Fibroblast of villous mesenchyme (primary cell): ENCODE measurements at regions not wholly inside any gene's neighbourhood (a gene's known extent, or its start where the extent isn't known, plus 50 kb on each side); places are given as distances from the start of the nearest gene placed in this dataset.

Experiments
- DNase-seq: peaks from one replicate; pipeline ENCODE4 v3.0.0-alpha.2; 2010; ENCODE audit warnings: low read depth
- H3K4me3 ChIP-seq: 2 replicates; pipeline ENCODE4 v1.5.1; 2011; ENCODE audit warnings: low read depth, mild to moderate bottlenecking, low read length
- TF ChIP-seq, protein P1 (sequence below): IDR thresholded peaks from 2 replicates; pipeline ENCODE4 v1.5.1; 2012; ENCODE audit warnings: low read depth, mild to moderate bottlenecking, low read length; ENCODE audit not compliant: insufficient read depth

DNA sequence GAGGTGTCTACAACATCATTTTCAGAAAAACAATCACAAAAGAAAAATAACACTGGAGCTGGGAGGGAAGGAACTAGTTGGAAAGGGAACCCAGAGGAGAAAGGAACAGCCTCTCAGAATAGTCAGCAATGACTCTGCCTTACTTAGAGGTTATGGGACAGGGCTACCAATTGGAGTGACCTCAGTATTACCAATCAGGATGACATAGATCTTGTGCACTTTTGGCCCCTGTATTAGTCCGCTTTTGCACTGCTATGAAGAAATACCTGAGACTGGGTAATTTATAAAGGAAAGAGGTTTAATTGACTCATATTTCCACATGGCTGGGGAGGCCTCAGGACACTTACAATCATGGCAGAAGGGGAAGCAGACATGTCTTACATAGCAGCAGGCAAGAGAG lies 99.7 kb upstream of the SDK1 start:
- no peak for DNase-seq
- no peak overlapping the region for H3K4me3 ChIP-seq
- TF ChIP-seq, protein P1, sequence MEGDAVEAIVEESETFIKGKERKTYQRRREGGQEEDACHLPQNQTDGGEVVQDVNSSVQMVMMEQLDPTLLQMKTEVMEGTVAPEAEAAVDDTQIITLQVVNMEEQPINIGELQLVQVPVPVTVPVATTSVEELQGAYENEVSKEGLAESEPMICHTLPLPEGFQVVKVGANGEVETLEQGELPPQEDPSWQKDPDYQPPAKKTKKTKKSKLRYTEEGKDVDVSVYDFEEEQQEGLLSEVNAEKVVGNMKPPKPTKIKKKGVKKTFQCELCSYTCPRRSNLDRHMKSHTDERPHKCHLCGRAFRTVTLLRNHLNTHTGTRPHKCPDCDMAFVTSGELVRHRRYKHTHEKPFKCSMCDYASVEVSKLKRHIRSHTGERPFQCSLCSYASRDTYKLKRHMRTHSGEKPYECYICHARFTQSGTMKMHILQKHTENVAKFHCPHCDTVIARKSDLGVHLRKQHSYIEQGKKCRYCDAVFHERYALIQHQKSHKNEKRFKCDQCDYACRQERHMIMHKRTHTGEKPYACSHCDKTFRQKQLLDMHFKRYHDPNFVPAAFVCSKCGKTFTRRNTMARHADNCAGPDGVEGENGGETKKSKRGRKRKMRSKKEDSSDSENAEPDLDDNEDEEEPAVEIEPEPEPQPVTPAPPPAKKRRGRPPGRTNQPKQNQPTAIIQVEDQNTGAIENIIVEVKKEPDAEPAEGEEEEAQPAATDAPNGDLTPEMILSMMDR = no peak

DNA sequence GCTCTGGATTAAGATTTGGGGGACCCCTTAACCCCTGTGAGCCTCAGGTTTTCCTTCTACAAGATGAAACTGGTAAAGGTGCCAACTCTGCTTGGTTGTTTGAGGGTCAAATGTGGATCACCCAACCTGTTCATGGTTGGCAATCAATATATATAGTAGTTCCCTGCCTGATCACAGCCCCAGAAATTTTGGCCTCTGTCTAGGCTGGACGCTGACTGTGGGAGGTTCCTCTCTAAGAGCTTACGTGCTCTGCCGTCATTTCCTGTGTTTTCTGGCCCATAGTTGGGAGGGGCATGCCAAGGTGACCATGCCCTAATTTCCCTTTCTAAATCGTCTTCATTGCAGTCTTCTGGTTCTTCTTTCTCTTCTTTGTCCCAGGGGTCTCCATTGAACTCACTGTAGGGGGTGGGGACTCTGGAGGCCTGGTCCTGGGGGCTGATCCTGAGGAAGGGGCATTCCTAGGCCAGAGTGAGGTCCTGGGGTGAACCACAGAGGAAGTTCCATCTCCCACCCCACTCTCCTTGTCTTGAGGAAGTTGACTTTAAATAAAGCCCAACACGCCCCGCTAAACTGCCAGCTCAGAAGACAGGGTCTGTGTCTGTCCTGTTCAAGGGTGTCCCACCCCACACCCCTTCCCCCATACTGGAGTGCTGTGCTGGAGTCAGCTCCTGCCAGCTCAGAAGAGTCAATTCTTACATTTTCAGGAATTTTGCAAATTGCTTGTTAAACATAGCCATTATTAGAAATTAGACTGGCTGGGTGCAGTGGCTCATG lies 98.9 kb upstream of the SDK1 start:
- TF ChIP-seq, protein P1 = no peak
- H3K4me3 ChIP-seq = no peak overlapping the region
- no peak for DNase-seq

DNA sequence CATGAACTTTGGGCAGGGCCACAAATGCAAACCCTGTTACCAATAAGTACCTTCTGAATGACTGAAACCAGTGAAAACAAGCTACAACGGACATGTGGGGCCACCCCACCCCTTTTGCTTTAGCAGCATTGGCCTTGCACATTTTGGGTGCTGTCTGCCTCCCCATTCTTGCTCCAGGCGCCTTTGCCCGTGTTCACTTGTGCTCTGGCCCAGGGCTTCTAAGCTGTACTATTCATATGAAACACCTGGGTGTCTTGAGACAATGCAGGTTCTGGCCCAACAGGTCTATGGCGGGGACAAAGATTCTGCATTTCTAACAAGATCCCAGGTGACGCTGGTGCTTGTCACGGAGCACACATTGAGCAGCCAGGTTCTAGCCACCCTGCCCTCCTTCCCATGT lies 96.5 kb upstream of the SDK1 start:
- TF ChIP-seq, protein P1 = no peak
- no peak overlapping the region for H3K4me3 ChIP-seq
- DNase-seq = no peak

DNA sequence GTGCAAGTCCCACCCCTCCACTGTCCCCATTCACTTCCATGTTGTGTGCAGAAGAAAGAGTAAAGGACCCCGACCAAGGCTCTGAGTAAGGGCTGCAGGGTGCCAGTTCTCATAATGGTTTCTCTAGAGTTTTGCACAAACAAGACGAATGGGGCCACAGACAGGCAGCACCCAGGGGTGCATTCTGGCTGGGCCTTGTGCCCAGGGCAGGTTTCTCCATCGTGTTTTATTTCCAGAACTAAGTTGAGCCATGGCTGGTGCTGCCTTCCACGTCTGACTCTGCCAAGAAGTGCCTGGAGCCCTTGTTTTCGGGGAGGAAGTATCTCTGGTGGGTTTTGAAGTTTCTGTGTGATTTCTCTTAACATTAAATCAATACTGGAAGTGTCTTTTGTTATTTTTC lies 95.0 kb upstream of the SDK1 start:
- no peak overlapping the region for H3K4me3 ChIP-seq
- no peak for DNase-seq
- TF ChIP-seq, protein P1 = no peak

DNA sequence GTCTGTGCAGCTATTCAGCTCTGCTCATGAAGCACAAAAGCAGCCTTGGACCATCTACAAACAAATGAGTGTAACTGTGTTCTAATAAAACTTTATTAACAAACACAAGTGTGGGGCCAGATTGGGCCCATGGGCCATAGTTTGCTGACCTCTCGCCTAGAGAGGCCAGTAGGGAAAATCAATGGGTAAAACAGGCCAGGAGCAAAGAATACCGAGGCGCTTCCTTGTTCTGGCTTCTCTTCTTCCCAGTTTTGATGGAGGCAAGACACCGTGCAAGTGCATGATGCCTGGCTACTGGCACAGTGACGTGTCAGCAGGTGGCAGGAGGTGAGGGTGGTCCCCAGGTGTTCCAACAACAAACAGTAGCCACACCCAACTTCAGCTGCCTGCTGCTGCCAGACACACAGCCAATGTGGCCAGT lies 94.3 kb upstream of the SDK1 start:
- TF ChIP-seq, protein P1 = no peak
- DNase-seq = no peak
- H3K4me3 ChIP-seq = no peak overlapping the region

DNA sequence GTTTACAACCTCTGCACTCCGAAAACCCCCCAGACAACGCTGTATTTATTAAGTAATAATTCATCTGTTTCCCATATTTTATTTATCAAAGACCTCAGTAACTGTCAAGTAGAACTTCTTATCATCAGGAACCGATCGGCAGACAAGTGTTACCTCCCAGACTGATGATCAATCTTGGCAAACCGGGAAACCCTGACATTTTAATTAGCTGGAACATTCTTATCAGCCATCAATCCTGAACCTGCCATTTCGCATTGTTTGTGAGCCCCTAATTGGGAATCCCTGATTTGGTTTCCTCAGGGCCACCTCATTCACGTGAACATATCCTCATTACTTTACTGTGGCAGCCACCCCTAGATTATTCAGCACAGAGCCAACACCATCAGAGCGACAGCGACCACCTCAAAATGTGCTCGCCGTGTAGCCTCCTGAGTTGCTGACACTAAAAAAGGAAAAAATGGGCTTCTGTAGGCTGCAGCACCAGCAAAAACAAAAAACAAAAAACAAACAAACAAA lies 93.6 kb upstream of the SDK1 start:
- TF ChIP-seq, protein P1 = no peak
- DNase-seq = no peak
- no peak overlapping the region for H3K4me3 ChIP-seq

DNA sequence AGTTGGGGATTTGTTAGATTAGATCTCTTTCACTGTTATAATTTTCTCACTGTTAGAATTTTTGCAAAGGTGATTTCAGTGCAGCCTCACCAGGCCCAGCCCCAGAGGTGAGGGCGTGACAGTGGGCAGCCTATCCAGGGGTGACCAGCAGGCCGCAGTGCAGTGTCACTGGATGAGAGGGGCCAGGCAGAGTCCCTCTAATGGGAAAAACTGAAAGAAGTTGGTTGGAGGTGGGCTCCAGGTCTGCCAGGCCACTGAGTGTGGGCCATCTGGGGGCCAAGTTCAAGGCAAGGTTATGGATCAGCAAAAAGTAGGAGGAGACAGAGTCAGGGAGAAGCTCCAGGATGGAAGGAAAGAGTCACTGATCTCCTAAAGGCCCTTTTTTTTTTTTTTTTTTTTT lies 90.5 kb upstream of the SDK1 start:
- TF ChIP-seq, protein P1 = peak; percentile 27
- H3K4me3 ChIP-seq = no peak overlapping the region

More for the DNA sequence above, 90.5 kb upstream of the SDK1 start:
- no peak for DNase-seq
